Large intestine (tissue), 3 donors: ENCODE measurements at regions not wholly inside any gene's neighbourhood (a gene's known extent, or its start where the extent isn't known, plus 50 kb on each side); places are given as distances from the start of the nearest gene placed in this dataset.
A peak's percentile ranks its signal among the peaks of the same experiment; 100 is the strongest.

ENCODE experiments used
- DNase-seq, 2 donors: peaks; one replicate each; pipeline versions ENCODE4 v3.0.0 to v3.0.0-alpha.2; 2013
- H3K27ac ChIP-seq: one replicate; pipeline ENCODE4 v1.5.1; 2013; ENCODE audit warnings: low read length
- H3K27me3 ChIP-seq: 2 replicates; pipeline ENCODE4 v1.6.1; 2013; ENCODE audit warnings: low read length; ENCODE audit not compliant: control insufficient read depth, insufficient read depth
- H3K36me3 ChIP-seq: 2 replicates; pipeline ENCODE4 v1.6.1; 2013; ENCODE audit warnings: low read length; ENCODE audit not compliant: control insufficient read depth, insufficient read depth
- H3K4me1 ChIP-seq: one replicate; pipeline ENCODE4 v1.6.1; 2013; ENCODE audit warnings: low read length; ENCODE audit not compliant: control insufficient read depth, insufficient read depth
- H3K4me3 ChIP-seq: one replicate; pipeline ENCODE4 v1.5.1; 2013; ENCODE audit warnings: low read length
- H3K9me3 ChIP-seq: one replicate; pipeline ENCODE4 v1.6.1; 2013; ENCODE audit warnings: mild to moderate bottlenecking, low read depth, low read length, moderate library complexity; ENCODE audit not compliant: control insufficient read depth
- WGBS: methylation state at CpG from one replicate; pipeline ENCODE4 v1.1.5; 2013; ENCODE audit warnings: low lambda C conversion rate; ENCODE audit not compliant: insufficient coverage; 5-methylcytosine and 5-hydroxymethylcytosine counted together

- no peaks in the 10 kb centered on the region for H3K4me1 ChIP-seq
- H3K4me3 ChIP-seq = no peak overlapping the region
- no peaks in the 10 kb centered on the region for H3K36me3 ChIP-seq
- no peak for DNase-seq
- WGBS = 67% methylated on average over 1 of the region's 2 CpGs
- peaks cover 9% of the 10 kb centered on the region for H3K27me3 ChIP-seq
- no peak overlapping the region for H3K27ac ChIP-seq
- H3K9me3 ChIP-seq = no peaks in the 10 kb centered on the region
These were observed 246.6 kb upstream of the CRY1 start for GRCh38 chr12:107339932-107340331.

- H3K4me1 ChIP-seq = no peaks in the 10 kb centered on the region
- no peak for DNase-seq
- H3K4me3 ChIP-seq = no peak overlapping the region
- H3K36me3 ChIP-seq = no peaks in the 10 kb centered on the region
- no CpG with 5 or more reads among the region's 5 CpGs for WGBS
- peaks cover 8% of the 10 kb centered on the region for H3K27me3 ChIP-seq
- H3K9me3 ChIP-seq = no peaks in the 10 kb centered on the region
- H3K27ac ChIP-seq = no peak overlapping the region
These were observed 247.5 kb upstream of the CRY1 start for GRCh38 chr12:107340898-107341297.

GRCh38 chr12:107344035-107344808, 250.9 kb upstream of the CRY1 start:
- no CpG with 5 or more reads among the region's 3 CpGs for WGBS
- no peak for DNase-seq
- H3K4me3 ChIP-seq = no peak overlapping the region
- no peaks in the 10 kb centered on the region for H3K9me3 ChIP-seq
- peaks cover 8% of the 10 kb centered on the region for H3K27me3 ChIP-seq
- no peaks in the 10 kb centered on the region for H3K36me3 ChIP-seq
- H3K27ac ChIP-seq = no peak overlapping the region
- H3K4me1 ChIP-seq = peaks cover 9% of the 10 kb centered on the region

GRCh38 chr12:107347261-107347660, 253.9 kb upstream of the CRY1 start:
- no peak for DNase-seq
- no CpG with 5 or more reads among the region's 3 CpGs for WGBS
- Histone ChIP-seq H3K27ac (no peak overlapping the region), H3K36me3 (no peaks in the 10 kb centered on the region), H3K4me3 (no peak overlapping the region), H3K4me1 (peaks cover 13% of the 10 kb centered on the region), H3K9me3 (no peaks in the 10 kb centered on the region), H3K27me3 (peaks cover 3% of the 10 kb centered on the region)

GRCh38 chr12:107349008-107349747, 255.8 kb upstream of the CRY1 start:
- H3K27me3 ChIP-seq = peaks cover 3% of the 10 kb centered on the region
- H3K4me1 ChIP-seq = peaks cover 20% of the 10 kb centered on the region
- peak; percentile 75 to 81 for DNase-seq
- H3K9me3 ChIP-seq = no peaks in the 10 kb centered on the region
- H3K4me3 ChIP-seq = no peak overlapping the region
- H3K36me3 ChIP-seq = no peaks in the 10 kb centered on the region
- WGBS = no CpG with 5 or more reads among the region's 5 CpGs
- H3K27ac ChIP-seq = peak overlapping the region; percentile 52

GRCh38 chr12:107349839-107350238, 256.5 kb upstream of the CRY1 start:
- no peak for DNase-seq
- no peaks in the 10 kb centered on the region for H3K9me3 ChIP-seq
- no peaks in the 10 kb centered on the region for H3K36me3 ChIP-seq
- no CpG with 5 or more reads among the region's 2 CpGs for WGBS
- no peak overlapping the region for H3K4me3 ChIP-seq
- H3K4me1 ChIP-seq = peaks cover 20% of the 10 kb centered on the region
- H3K27ac ChIP-seq = no peak overlapping the region
- peaks cover 3% of the 10 kb centered on the region for H3K27me3 ChIP-seq

GRCh38 chr12:107351109-107351508, 257.8 kb upstream of the CRY1 start:
- Histone ChIP-seq H3K27ac (no peak overlapping the region), H3K36me3 (no peaks in the 10 kb centered on the region), H3K4me1 (peaks cover 20% of the 10 kb centered on the region), H3K27me3 (no peaks in the 10 kb centered on the region), H3K4me3 (no peak overlapping the region), H3K9me3 (no peaks in the 10 kb centered on the region)
- WGBS = no CpG with 5 or more reads among the region's 3 CpGs
- DNase-seq = no peak

- Histone ChIP-seq H3K4me3 (no peak overlapping the region), H3K4me1 (peaks cover 20% of the 10 kb centered on the region), H3K27ac (no peak overlapping the region), H3K9me3 (no peaks in the 10 kb centered on the region), H3K36me3 (no peaks in the 10 kb centered on the region), H3K27me3 (no peaks in the 10 kb centered on the region)
- no peak for DNase-seq
These were observed 258.4 kb upstream of the CRY1 start for GRCh38 chr12:107351713-107352112.

- WGBS = 100% methylated on average over 1 of the region's 2 CpGs
- Histone ChIP-seq H3K4me1 (peaks cover 20% of the 10 kb centered on the region), H3K27me3 (no peaks in the 10 kb centered on the region), H3K9me3 (no peaks in the 10 kb centered on the region), H3K4me3 (no peak overlapping the region), H3K27ac (no peak overlapping the region), H3K36me3 (no peaks in the 10 kb centered on the region)
- DNase-seq = no peak
These were observed 259.2 kb upstream of the CRY1 start for GRCh38 chr12:107352347-107353081.

- WGBS = no CpG with 5 or more reads among the region's 2 CpGs
- no peak overlapping the region for H3K27ac ChIP-seq
- H3K27me3 ChIP-seq = no peaks in the 10 kb centered on the region
These were observed 260.0 kb upstream of the CRY1 start for GRCh38 chr12:107353312-107353711.

More at GRCh38 chr12:107353312-107353711, 260.0 kb upstream of the CRY1 start:
- Histone ChIP-seq H3K4me1 (peaks cover 19% of the 10 kb centered on the region), H3K4me3 (no peak overlapping the region), H3K9me3 (no peaks in the 10 kb centered on the region), H3K36me3 (no peaks in the 10 kb centered on the region)
- no peak for DNase-seq
